B cell (primary cell): ENCODE measurements at regions not wholly inside any gene's neighbourhood (a gene's known extent, or its start where the extent isn't known, plus 50 kb on each side); places are given as distances from the start of the nearest gene placed in this dataset.

Experiments used
- ATAC-seq: fragments of 200-7000 bp; cut with Tn5 transposase; one replicate; pipeline ENCODE4 v1.10.0; 2021; ENCODE audit warnings: low read depth, mild to moderate bottlenecking, moderate number of reproducible peaks, moderate library complexity
- CTCF ChIA-PET: fragments of 350-600 bp; sonication (Branson Sonifier 250); formaldehyde crosslinking; loops from one replicate; lab custom pipeline; 2021; ENCODE audit warnings: antibody characterized with exemption, inconsistent platforms; lab: Charles Lee
- POLR2A ChIA-PET: fragments of 350-600 bp; sonication (Branson Sonifier 250); formaldehyde crosslinking; loops from one replicate; lab custom pipeline; 2021; ENCODE audit warnings: antibody characterized with exemption; lab: Charles Lee
- DNase-seq: peaks from one replicate; pipeline ENCODE4 v3.0.0; 2013
- H2AFZ ChIP-seq: 2 replicates; pipeline ENCODE4 v1.6.1; 2012; ENCODE audit warnings: mild to moderate bottlenecking, low read depth, low read length; ENCODE audit not compliant: insufficient read depth, poor library complexity, severe bottlenecking
- H3K27ac ChIP-seq, 2 donors: 1 replicate in 1 of 2; 2 replicates in 1 of 2; pipeline ENCODE4 v1.5.1; 2012 to 2013; ENCODE audit warnings: low read length in 2 of 2, mild to moderate bottlenecking in 2 of 2, moderate library complexity in 1 of 2
- H3K27me3 ChIP-seq, 4 experiments: fragments of 200-600 bp in 1 of 4; sonication (generic) in 1 of 4; replicated peaks in 1 of 4; 1 replicate in 2 of 4; 2 replicates in 2 of 4; pipeline versions ENCODE4 v1.6.1 to v1.7.0; 2013 to 2016; ENCODE audit warnings: low read length in 3 of 4, mild to moderate bottlenecking in 2 of 4, mixed read lengths in 1 of 4, moderate library complexity in 1 of 4; ENCODE audit not compliant: insufficient read depth in 4 of 4, control insufficient read depth in 3 of 4; ENCODE audit errors: control extremely low read depth in 1 of 4
- H3K36me3 ChIP-seq, 2 experiments: replicated peaks in 1 of 2; 1 replicate in 1 of 2; 2 replicates in 1 of 2; pipeline versions ENCODE4 v1.6.1 to v1.7.1; 2013; ENCODE audit warnings: low read length in 1 of 2; ENCODE audit not compliant: insufficient read depth in 2 of 2, control insufficient read depth in 1 of 2; ENCODE audit errors: control extremely low read depth in 1 of 2, extremely low read depth in 1 of 2
- H3K4me1 ChIP-seq, 2 donors: fragments of 200-600 bp in 1 of 2; sonication (generic) in 1 of 2; 1 replicate in 1 of 2; 2 replicates in 1 of 2; pipeline versions ENCODE4 v1.5.1 to v1.6.1; 2013 to 2017; ENCODE audit warnings: low read length in 2 of 2; ENCODE audit not compliant: control insufficient read depth in 2 of 2, insufficient read depth in 2 of 2
- H3K4me2 ChIP-seq: replicated peaks from 2 replicates; pipeline ENCODE3; 2012; ENCODE audit warnings: mild to moderate bottlenecking, low read depth, low read length; ENCODE audit not compliant: poor library complexity, severe bottlenecking
- H3K4me3 ChIP-seq, 5 experiments: fragments of 200-600 bp in 1 of 5; sonication (generic) in 1 of 5; 1 replicate in 3 of 5; 2 replicates in 2 of 5; pipeline versions ENCODE4 v1.5.1 to v1.7.0; 2011 to 2016; ENCODE audit warnings: low read length in 4 of 5, mild to moderate bottlenecking in 4 of 5, low read depth in 2 of 5, control low read depth in 1 of 5, moderate library complexity in 1 of 5; ENCODE audit not compliant: insufficient read depth in 1 of 5; ENCODE audit errors: control extremely low read depth in 1 of 5, extremely low read depth in 1 of 5
- H3K79me2 ChIP-seq: fragments of 200-600 bp; sonication (generic); one replicate; pipeline ENCODE4 v1.6.0; 2016; ENCODE audit warnings: low read length; ENCODE audit not compliant: control insufficient read depth, insufficient read depth
- H3K9ac ChIP-seq: fragments of 200-600 bp; sonication (generic); 2 replicates; pipeline ENCODE4 v1.6.1; 2017; ENCODE audit warnings: mild to moderate bottlenecking, low read length, moderate library complexity
- H3K9me3 ChIP-seq, 3 donors: one replicate each; pipeline versions ENCODE4 v1.6.1 to v1.7.1; 2013; ENCODE audit warnings: low read length in 2 of 3; ENCODE audit not compliant: control insufficient read depth in 2 of 3, insufficient read depth in 1 of 3; ENCODE audit errors: control extremely low read depth in 1 of 3
- H4K20me1 ChIP-seq: 2 replicates; pipeline ENCODE4 v1.6.0; 2012; ENCODE audit warnings: mild to moderate bottlenecking, low read length; ENCODE audit not compliant: insufficient read depth, control insufficient read depth, poor library complexity, severe bottlenecking
- H3K27ac Mint-ChIP-seq: one replicate; pipeline ENCODE4 v1.8.0; 2021; ENCODE audit warnings: mixed read lengths
- H3K27me3 Mint-ChIP-seq: one replicate; pipeline ENCODE4 v1.8.0; 2021; ENCODE audit warnings: mixed read lengths
- H3K4me1 Mint-ChIP-seq: one replicate; pipeline ENCODE4 v1.8.0; 2021; ENCODE audit warnings: mixed read lengths
- H3K4me3 Mint-ChIP-seq: one replicate; pipeline ENCODE4 v1.8.0; 2021; ENCODE audit warnings: mixed read lengths
- H3K9me3 Mint-ChIP-seq: one replicate; pipeline ENCODE4 v1.8.0; 2022; ENCODE audit warnings: mixed read lengths; ENCODE audit not compliant: insufficient read depth
- EZH2 ChIP-seq: IDR thresholded peaks from 2 replicates; pipeline ENCODE4 v1.6.1; 2012; ENCODE audit warnings: borderline replicate concordance, low read depth, mild to moderate bottlenecking, moderate library complexity, low read length; ENCODE audit not compliant: insufficient read depth, poor library complexity, severe bottlenecking
- WGBS: methylation state at CpG from one replicate; pipeline ENCODE4 v1.1.5; 2013; ENCODE audit warnings: missing lambda C conversion rate; ENCODE audit not compliant: insufficient coverage; 5-methylcytosine and 5-hydroxymethylcytosine counted together
- intact Hi-C: fragments of 100-400 bp; cut with micrococcal nuclease; formaldehyde crosslinking; loops from one replicate; pipeline ENCODE4 v1.10.0; 2022
- TF ChIP-seq, protein P1 (sequence below): fragments of 200-600 bp; IDR thresholded peaks from one replicate; pipeline ENCODE4 v1.8.0; 2022; ENCODE audit warnings: antibody characterized with exemption, mild to moderate bottlenecking

- Histone ChIP-seq H4K20me1 (no peaks in the 10 kb centered on the region), H3K27me3 (no peaks in the 10 kb centered on the region), H3K27ac (no peak overlapping the region), H3K9me3 (peaks cover 0 to 2% (median 0%) of the 10 kb centered on the region in 3 donors), H3K4me2 (no peak overlapping the region), H2AFZ (no peak overlapping the region), H3K79me2 (no peaks in the 10 kb centered on the region), H3K4me1 (peaks cover 32 to 43% of the 10 kb centered on the region in 2 donors), H3K36me3 (no peaks in the 10 kb centered on the region), H3K9ac (no peak overlapping the region), H3K4me3 (no peak overlapping the region)
- peaks cover 44% of the 10 kb centered on the region for H3K4me1 Mint-ChIP-seq
- DNase-seq, result no peak
- 82% methylated on average over 2 of the region's 4 CpGs for WGBS
- ChIA-PET CTCF (no interaction called here), POLR2A (no interaction called here)
- H3K9me3 Mint-ChIP-seq, result no peaks in the 10 kb centered on the region
- no peaks in the 10 kb centered on the region for H3K27me3 Mint-ChIP-seq
- TF ChIP-seq, protein P1, sequence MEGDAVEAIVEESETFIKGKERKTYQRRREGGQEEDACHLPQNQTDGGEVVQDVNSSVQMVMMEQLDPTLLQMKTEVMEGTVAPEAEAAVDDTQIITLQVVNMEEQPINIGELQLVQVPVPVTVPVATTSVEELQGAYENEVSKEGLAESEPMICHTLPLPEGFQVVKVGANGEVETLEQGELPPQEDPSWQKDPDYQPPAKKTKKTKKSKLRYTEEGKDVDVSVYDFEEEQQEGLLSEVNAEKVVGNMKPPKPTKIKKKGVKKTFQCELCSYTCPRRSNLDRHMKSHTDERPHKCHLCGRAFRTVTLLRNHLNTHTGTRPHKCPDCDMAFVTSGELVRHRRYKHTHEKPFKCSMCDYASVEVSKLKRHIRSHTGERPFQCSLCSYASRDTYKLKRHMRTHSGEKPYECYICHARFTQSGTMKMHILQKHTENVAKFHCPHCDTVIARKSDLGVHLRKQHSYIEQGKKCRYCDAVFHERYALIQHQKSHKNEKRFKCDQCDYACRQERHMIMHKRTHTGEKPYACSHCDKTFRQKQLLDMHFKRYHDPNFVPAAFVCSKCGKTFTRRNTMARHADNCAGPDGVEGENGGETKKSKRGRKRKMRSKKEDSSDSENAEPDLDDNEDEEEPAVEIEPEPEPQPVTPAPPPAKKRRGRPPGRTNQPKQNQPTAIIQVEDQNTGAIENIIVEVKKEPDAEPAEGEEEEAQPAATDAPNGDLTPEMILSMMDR, result no peak
- no peak for TF ChIP-seq EZH2
- H3K4me3 Mint-ChIP-seq, result no peak overlapping the region
- ATAC-seq, result no peak
- intact Hi-C loops, result no loop called here
- H3K27ac Mint-ChIP-seq, result no peak overlapping the region
Measured at GRCh38 chr1:101392552-101392951, 155.7 kb downstream of the S1PR1 start.

GRCh38 chr1:101394041-101394440 lies 157.2 kb downstream of the S1PR1 start:
- no peak for DNase-seq
- no peak overlapping the region for H3K4me3 ChIP-seq
- H2AFZ ChIP-seq, result no peak overlapping the region
- H3K4me1 ChIP-seq, result peaks cover 24 to 32% of the 10 kb centered on the region in 2 donors
- H4K20me1 ChIP-seq, result no peaks in the 10 kb centered on the region
- no peaks in the 10 kb centered on the region for H3K36me3 ChIP-seq
- H3K79me2 ChIP-seq, result no peaks in the 10 kb centered on the region
- no peak overlapping the region for H3K4me2 ChIP-seq
- WGBS, result 100% methylated on average over 1 of the region's 2 CpGs
- TF ChIP-seq, protein P1, result no peak
- TF ChIP-seq EZH2, result no peak
- no peak for ATAC-seq
- Mint-ChIP-seq H3K27me3 (no peaks in the 10 kb centered on the region), H3K9me3 (no peaks in the 10 kb centered on the region), H3K4me1 (peaks cover 34% of the 10 kb centered on the region), H3K27ac (no peak overlapping the region), H3K4me3 (no peak overlapping the region)
- H3K9ac ChIP-seq, result no peak overlapping the region
- intact Hi-C loops, result no loop called here
- H3K9me3 ChIP-seq, result no peaks in the 10 kb centered on the region
- ChIA-PET CTCF (no interaction called here), POLR2A (no interaction called here)
- H3K27me3 ChIP-seq, result no peaks in the 10 kb centered on the region
- H3K27ac ChIP-seq, result no peak overlapping the region
